GM23338 (cell line): ENCODE measurements at regions not wholly inside any gene's neighbourhood (a gene's known extent, or its start where the extent isn't known, plus 50 kb on each side); places are given as distances from the start of the nearest gene placed in this dataset.
A peak's percentile ranks its signal among the peaks of the same experiment; 100 is the strongest.

Experiments used
- ATAC-seq: fragments of 200-7000 bp; cut with Tn5 transposase; 3 replicates; pipeline ENCODE4 v1.9.1; 2020
- DNase-seq: peaks from one replicate; pipeline ENCODE4 v3.0.0-alpha.2; 2015; ENCODE audit warnings: low spot score
- H2AFZ ChIP-seq: fragments of 200-600 bp; sonication (generic); 2 replicates; pipeline ENCODE4 v1.8.0; 2016; ENCODE audit warnings: antibody characterized with exemption, mild to moderate bottlenecking, moderate library complexity
- H3F3A ChIP-seq: fragments of 200-600 bp; sonication (generic); replicated peaks from 2 replicates; pipeline ENCODE4 v1.8.0; 2017; ENCODE audit warnings: antibody characterized with exemption, mixed run types, low read depth
- H3K27ac ChIP-seq: fragments of 200-600 bp; sonication (generic); 2 replicates; pipeline ENCODE4 v1.6.1; 2016; ENCODE audit warnings: low read depth
- H3K27me3 ChIP-seq: fragments of 200-600 bp; sonication (generic); 2 replicates; pipeline ENCODE4 v1.8.0; 2016; ENCODE audit warnings: mild to moderate bottlenecking, mixed run types, moderate library complexity; ENCODE audit not compliant: insufficient read depth
- H3K36me3 ChIP-seq: fragments of 200-600 bp; sonication (generic); 2 replicates; pipeline ENCODE4 v1.8.0; 2016; ENCODE audit warnings: mild to moderate bottlenecking; ENCODE audit not compliant: insufficient read depth
- H3K4me1 ChIP-seq: fragments of 200-600 bp; sonication (generic); 2 replicates; pipeline ENCODE4 v1.8.0; 2016; ENCODE audit warnings: mild to moderate bottlenecking, moderate library complexity; ENCODE audit not compliant: insufficient read depth
- H3K4me2 ChIP-seq: fragments of 200-600 bp; sonication (generic); 2 replicates; pipeline ENCODE4 v1.7.1; 2017; ENCODE audit warnings: mixed run types
- H3K4me3 ChIP-seq: fragments of 200-600 bp; sonication (generic); 2 replicates; pipeline ENCODE4 v1.6.1; 2016; ENCODE audit warnings: mixed run types
- H3K79me2 ChIP-seq: fragments of 200-600 bp; sonication (generic); replicated peaks from 2 replicates; pipeline ENCODE4 v1.8.0; 2017; ENCODE audit warnings: mild to moderate bottlenecking; ENCODE audit not compliant: insufficient read depth
- H3K9me2 ChIP-seq: fragments of 200-600 bp; sonication (generic); 2 replicates; pipeline ENCODE4 v1.8.0; 2017; ENCODE audit not compliant: insufficient read depth
- H4K20me1 ChIP-seq: fragments of 200-600 bp; sonication (generic); replicated peaks from 2 replicates; pipeline ENCODE4 v1.8.0; 2017; ENCODE audit warnings: mild to moderate bottlenecking; ENCODE audit not compliant: insufficient read depth
- H3K27ac Mint-ChIP-seq: 2 replicates; pipeline ENCODE4 v1.8.0; 2020; ENCODE audit warnings: inconsistent platforms, mild to moderate bottlenecking, moderate library complexity, mixed read lengths
- H3K27me3 Mint-ChIP-seq: 3 replicates; pipeline ENCODE4 v1.8.0; 2022; ENCODE audit warnings: low read depth, mild to moderate bottlenecking, moderate library complexity, mixed read lengths, inconsistent platforms; ENCODE audit not compliant: insufficient read depth, poor library complexity
- H3K36me3 Mint-ChIP-seq: 3 replicates; pipeline ENCODE4 v1.8.0; 2021; ENCODE audit warnings: low read depth, mild to moderate bottlenecking, inconsistent platforms, moderate library complexity, mixed read lengths
- H3K4me1 Mint-ChIP-seq: 3 replicates; pipeline ENCODE4 v1.8.0; 2020; ENCODE audit warnings: mild to moderate bottlenecking, inconsistent platforms, mixed read lengths
- H3K4me3 Mint-ChIP-seq: 3 replicates; pipeline ENCODE4 v1.8.0; 2021; ENCODE audit warnings: moderate library complexity, mild to moderate bottlenecking, inconsistent platforms, mixed read lengths
- H3K9me3 Mint-ChIP-seq: 3 replicates; pipeline ENCODE4 v1.8.0; 2020; ENCODE audit warnings: moderate library complexity, mild to moderate bottlenecking, inconsistent platforms, mixed read lengths
- CREB1 ChIP-seq: fragments of 250-450 bp; sonication (Bioruptor Pico); IDR thresholded peaks from 2 replicates; pipeline ENCODE4 v1.5.0; 2020; ENCODE audit warnings: low read depth, mild to moderate bottlenecking, moderate library complexity
- CTCF ChIP-seq, 2 experiments: fragments of 200-600 bp in 1 of 2; sonication (generic) in 1 of 2; conservative IDR thresholded peaks; 2 replicates each; pipeline versions ENCODE4 v1.5.1 to v1.6.1; 2016 to 2017; ENCODE audit warnings: antibody characterized with exemption in 2 of 2, low read depth in 2 of 2, mild to moderate bottlenecking in 2 of 2, moderate library complexity in 1 of 2
- ETS1 ChIP-seq: IDR thresholded peaks from 2 replicates; pipeline ENCODE4 v1.6.1; 2016; ENCODE audit warnings: antibody characterized with exemption
- ZNF331 ChIP-seq: fragments of 250-450 bp; sonication (Bioruptor Pico); IDR thresholded peaks from 2 replicates; pipeline ENCODE4 v1.5.0; 2020; ENCODE audit warnings: low read depth, mild to moderate bottlenecking, moderate library complexity
- TF ChIP-seq, protein P1 (sequence below): IDR thresholded peaks from one replicate; pipeline ENCODE4 v1.6.1; 2018; ENCODE audit warnings: antibody characterized with exemption; ENCODE audit not compliant: unreplicated experiment
- TF ChIP-seq, protein P2 (sequence below): fragments of 250-450 bp; sonication (Bioruptor Pico); IDR thresholded peaks from 2 replicates; pipeline ENCODE4 v1.5.0; 2020; ENCODE audit warnings: mild to moderate bottlenecking, moderate library complexity

GRCh38 chr18:67919316-67919715 is 402.8 kb upstream of the DSEL start:
- DNase-seq: no peak
- H3K4me3 ChIP-seq: no peak overlapping the region
- Mint-ChIP-seq H3K4me3 (no peak overlapping the region), H3K36me3 (no peaks in the 10 kb centered on the region), H3K9me3 (no peaks in the 10 kb centered on the region), H3K27me3 (no peaks in the 10 kb centered on the region), H3K4me1 (no peaks in the 10 kb centered on the region), H3K27ac (no peak overlapping the region)
- no peaks in the 10 kb centered on the region for H3K36me3 ChIP-seq
- H3K79me2 ChIP-seq: no peaks in the 10 kb centered on the region
- H2AFZ ChIP-seq: no peak overlapping the region
- H3K4me2 ChIP-seq: no peak overlapping the region
- no peaks in the 10 kb centered on the region for H3F3A ChIP-seq
- H3K27me3 ChIP-seq: no peaks in the 10 kb centered on the region
- no peaks in the 10 kb centered on the region for H3K9me2 ChIP-seq
- no peak for TF ChIP-seq CTCF (conservative IDR thresholded peaks at IDR 0.05; ENCODE audit: low read depth in 2 of 2)
- H4K20me1 ChIP-seq: no peaks in the 10 kb centered on the region
- ATAC-seq: no peak
- no peak overlapping the region for H3K27ac ChIP-seq
- H3K4me1 ChIP-seq: no peaks in the 10 kb centered on the region

DNA sequence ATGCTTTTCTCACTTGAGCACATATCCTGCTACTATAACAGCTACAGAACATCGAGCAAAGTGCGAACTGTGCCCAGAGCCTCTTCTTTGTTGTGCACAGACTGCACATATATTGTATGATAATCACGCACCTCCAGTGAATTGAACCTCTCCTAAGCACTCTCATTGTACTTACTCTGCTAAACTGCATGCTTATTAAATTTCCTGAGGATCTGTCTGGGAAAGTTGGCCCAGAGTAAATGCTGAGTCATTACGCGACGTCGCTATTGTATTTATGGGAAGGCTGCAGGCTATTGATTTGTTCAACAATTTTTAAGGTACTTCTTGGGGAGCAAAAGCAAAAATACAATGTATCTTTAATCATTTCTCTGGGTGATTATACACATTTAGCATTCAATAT is 399.6 kb upstream of the DSEL start:
- Histone ChIP-seq H3K36me3 (no peaks in the 10 kb centered on the region), H3F3A (no peaks in the 10 kb centered on the region), H3K4me3 (no peak overlapping the region), H3K27ac (no peak overlapping the region), H4K20me1 (no peaks in the 10 kb centered on the region), H3K9me2 (no peaks in the 10 kb centered on the region), H3K27me3 (no peaks in the 10 kb centered on the region), H3K79me2 (no peaks in the 10 kb centered on the region), H3K4me1 (no peaks in the 10 kb centered on the region), H2AFZ (peak overlapping the region; percentile 96), H3K4me2 (no peak overlapping the region)
- no peak overlapping the region for H3K4me3 Mint-ChIP-seq
- no peaks in the 10 kb centered on the region for H3K27me3 Mint-ChIP-seq
- no peaks in the 10 kb centered on the region for H3K9me3 Mint-ChIP-seq
- no peak for DNase-seq
- H3K4me1 Mint-ChIP-seq: no peaks in the 10 kb centered on the region
- no peak for ATAC-seq
- H3K27ac Mint-ChIP-seq: peak overlapping the region; percentile 87
- no peaks in the 10 kb centered on the region for H3K36me3 Mint-ChIP-seq
- TF ChIP-seq, protein P1, sequence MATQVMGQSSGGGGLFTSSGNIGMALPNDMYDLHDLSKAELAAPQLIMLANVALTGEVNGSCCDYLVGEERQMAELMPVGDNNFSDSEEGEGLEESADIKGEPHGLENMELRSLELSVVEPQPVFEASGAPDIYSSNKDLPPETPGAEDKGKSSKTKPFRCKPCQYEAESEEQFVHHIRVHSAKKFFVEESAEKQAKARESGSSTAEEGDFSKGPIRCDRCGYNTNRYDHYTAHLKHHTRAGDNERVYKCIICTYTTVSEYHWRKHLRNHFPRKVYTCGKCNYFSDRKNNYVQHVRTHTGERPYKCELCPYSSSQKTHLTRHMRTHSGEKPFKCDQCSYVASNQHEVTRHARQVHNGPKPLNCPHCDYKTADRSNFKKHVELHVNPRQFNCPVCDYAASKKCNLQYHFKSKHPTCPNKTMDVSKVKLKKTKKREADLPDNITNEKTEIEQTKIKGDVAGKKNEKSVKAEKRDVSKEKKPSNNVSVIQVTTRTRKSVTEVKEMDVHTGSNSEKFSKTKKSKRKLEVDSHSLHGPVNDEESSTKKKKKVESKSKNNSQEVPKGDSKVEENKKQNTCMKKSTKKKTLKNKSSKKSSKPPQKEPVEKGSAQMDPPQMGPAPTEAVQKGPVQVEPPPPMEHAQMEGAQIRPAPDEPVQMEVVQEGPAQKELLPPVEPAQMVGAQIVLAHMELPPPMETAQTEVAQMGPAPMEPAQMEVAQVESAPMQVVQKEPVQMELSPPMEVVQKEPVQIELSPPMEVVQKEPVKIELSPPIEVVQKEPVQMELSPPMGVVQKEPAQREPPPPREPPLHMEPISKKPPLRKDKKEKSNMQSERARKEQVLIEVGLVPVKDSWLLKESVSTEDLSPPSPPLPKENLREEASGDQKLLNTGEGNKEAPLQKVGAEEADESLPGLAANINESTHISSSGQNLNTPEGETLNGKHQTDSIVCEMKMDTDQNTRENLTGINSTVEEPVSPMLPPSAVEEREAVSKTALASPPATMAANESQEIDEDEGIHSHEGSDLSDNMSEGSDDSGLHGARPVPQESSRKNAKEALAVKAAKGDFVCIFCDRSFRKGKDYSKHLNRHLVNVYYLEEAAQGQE: no peak
- TF ChIP-seq CREB1 (CRISPR knock-in tag) (no peak), ETS1 (no peak), ZNF331 (no peak), CTCF (conservative IDR thresholded peaks at IDR 0.05; ENCODE audit: low read depth in 2 of 2) (no peak)
- TF ChIP-seq, protein P2, sequence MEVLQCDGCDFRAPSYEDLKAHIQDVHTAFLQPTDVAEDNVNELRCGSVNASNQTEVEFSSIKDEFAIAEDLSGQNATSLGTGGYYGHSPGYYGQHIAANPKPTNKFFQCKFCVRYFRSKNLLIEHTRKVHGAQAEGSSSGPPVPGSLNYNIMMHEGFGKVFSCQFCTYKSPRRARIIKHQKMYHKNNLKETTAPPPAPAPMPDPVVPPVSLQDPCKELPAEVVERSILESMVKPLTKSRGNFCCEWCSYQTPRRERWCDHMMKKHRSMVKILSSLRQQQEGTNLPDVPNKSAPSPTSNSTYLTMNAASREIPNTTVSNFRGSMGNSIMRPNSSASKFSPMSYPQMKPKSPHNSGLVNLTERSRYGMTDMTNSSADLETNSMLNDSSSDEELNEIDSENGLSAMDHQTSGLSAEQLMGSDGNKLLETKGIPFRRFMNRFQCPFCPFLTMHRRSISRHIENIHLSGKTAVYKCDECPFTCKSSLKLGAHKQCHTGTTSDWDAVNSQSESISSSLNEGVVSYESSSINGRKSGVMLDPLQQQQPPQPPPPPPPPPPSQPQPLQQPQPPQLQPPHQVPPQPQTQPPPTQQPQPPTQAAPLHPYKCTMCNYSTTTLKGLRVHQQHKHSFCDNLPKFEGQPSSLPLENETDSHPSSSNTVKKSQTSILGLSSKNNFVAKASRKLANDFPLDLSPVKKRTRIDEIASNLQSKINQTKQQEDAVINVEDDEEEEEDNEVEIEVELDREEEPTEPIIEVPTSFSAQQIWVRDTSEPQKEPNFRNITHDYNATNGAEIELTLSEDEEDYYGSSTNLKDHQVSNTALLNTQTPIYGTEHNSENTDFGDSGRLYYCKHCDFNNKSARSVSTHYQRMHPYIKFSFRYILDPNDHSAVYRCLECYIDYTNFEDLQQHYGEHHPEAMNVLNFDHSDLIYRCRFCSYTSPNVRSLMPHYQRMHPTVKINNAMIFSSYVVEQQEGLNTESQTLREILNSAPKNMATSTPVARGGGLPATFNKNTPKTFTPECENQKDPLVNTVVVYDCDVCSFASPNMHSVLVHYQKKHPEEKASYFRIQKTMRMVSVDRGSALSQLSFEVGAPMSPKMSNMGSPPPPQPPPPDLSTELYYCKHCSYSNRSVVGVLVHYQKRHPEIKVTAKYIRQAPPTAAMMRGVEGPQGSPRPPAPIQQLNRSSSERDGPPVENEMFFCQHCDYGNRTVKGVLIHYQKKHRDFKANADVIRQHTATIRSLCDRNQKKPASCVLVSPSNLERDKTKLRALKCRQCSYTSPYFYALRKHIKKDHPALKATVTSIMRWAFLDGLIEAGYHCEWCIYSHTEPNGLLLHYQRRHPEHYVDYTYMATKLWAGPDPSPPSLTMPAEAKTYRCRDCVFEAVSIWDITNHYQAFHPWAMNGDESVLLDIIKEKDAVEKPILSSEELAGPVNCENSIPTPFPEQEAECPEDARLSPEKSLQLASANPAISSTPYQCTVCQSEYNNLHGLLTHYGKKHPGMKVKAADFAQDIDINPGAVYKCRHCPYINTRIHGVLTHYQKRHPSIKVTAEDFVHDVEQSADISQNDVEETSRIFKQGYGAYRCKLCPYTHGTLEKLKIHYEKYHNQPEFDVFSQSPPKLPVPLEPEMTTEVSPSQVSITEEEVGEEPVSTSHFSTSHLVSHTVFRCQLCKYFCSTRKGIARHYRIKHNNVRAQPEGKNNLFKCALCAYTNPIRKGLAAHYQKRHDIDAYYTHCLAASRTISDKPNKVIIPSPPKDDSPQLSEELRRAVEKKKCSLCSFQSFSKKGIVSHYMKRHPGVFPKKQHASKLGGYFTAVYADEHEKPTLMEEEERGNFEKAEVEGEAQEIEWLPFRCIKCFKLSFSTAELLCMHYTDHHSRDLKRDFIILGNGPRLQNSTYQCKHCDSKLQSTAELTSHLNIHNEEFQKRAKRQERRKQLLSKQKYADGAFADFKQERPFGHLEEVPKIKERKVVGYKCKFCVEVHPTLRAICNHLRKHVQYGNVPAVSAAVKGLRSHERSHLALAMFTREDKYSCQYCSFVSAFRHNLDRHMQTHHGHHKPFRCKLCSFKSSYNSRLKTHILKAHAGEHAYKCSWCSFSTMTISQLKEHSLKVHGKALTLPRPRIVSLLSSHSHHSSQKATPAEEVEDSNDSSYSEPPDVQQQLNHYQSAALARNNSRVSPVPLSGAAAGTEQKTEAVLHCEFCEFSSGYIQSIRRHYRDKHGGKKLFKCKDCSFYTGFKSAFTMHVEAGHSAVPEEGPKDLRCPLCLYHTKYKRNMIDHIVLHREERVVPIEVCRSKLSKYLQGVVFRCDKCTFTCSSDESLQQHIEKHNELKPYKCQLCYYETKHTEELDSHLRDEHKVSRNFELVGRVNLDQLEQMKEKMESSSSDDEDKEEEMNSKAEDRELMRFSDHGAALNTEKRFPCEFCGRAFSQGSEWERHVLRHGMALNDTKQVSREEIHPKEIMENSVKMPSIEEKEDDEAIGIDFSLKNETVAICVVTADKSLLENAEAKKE (CRISPR knock-in tag): no peak
